ENCODE measurements at regions not wholly inside any gene's neighbourhood (a gene's known extent, or its start where the extent isn't known, plus 50 kb on each side); places are given as distances from the start of the nearest gene placed in this dataset.

GRCh38 chr5:143680672-143681259 is 131.2 kb upstream of the HMHB1 start:
- no peak for TF ChIP-seq CTCF (IDR thresholded peaks at IDR 0.05; ENCODE audit: low read depth, low read length, poor library complexity, severe bottlenecking)
- TF ChIP-seq EZH2phosphoT487 (IDR thresholded peaks at IDR 0.05; ENCODE audit: borderline replicate concordance, low read length), result no peak

All from DOHH2 (cell line).